ENCODE measurements at regions not wholly inside any gene's neighbourhood (a gene's known extent, or its start where the extent isn't known, plus 50 kb on each side); places are given as distances from the start of the nearest gene placed in this dataset.

DNA sequence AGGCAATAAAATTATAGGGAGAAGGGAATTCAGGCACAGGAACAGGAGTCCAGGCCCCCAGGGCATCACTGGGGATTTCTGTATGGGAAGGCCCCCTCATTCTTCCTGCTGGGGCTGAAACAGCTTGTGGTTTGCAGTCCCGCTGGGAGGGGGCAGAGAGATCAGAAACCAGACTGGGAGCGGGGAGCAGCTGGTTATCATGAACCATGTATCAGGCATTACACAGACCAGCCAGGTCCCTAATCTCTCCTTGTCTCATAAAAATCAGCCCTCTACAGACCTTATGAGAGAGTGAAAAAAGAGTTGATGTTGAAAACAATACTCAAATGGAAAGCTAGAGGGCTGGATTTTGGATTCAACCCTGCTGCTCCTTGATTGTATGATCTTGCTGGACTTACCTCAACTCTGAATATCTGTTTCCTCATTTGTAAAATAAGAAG, 93.4 kb upstream of the F3 start:
- no peak overlapping the region for H3K27ac ChIP-seq (replicated peaks)
- no peak for DNase-seq (ENCODE audit: low read depth in 1 of 2, low spot score in 1 of 2)
- no peaks in the 10 kb centered on the region for H3K27me3 ChIP-seq (ENCODE audit: insufficient read depth, poor library complexity, severe bottlenecking)
- TF ChIP-seq GABPA (IDR thresholded peaks at IDR 0.05; ENCODE audit: low read depth): no peak
- no peak for TF ChIP-seq SPI1 (IDR thresholded peaks at IDR 0.05; ENCODE audit: borderline replicate concordance, low read depth)
- TF ChIP-seq, protein P1, sequence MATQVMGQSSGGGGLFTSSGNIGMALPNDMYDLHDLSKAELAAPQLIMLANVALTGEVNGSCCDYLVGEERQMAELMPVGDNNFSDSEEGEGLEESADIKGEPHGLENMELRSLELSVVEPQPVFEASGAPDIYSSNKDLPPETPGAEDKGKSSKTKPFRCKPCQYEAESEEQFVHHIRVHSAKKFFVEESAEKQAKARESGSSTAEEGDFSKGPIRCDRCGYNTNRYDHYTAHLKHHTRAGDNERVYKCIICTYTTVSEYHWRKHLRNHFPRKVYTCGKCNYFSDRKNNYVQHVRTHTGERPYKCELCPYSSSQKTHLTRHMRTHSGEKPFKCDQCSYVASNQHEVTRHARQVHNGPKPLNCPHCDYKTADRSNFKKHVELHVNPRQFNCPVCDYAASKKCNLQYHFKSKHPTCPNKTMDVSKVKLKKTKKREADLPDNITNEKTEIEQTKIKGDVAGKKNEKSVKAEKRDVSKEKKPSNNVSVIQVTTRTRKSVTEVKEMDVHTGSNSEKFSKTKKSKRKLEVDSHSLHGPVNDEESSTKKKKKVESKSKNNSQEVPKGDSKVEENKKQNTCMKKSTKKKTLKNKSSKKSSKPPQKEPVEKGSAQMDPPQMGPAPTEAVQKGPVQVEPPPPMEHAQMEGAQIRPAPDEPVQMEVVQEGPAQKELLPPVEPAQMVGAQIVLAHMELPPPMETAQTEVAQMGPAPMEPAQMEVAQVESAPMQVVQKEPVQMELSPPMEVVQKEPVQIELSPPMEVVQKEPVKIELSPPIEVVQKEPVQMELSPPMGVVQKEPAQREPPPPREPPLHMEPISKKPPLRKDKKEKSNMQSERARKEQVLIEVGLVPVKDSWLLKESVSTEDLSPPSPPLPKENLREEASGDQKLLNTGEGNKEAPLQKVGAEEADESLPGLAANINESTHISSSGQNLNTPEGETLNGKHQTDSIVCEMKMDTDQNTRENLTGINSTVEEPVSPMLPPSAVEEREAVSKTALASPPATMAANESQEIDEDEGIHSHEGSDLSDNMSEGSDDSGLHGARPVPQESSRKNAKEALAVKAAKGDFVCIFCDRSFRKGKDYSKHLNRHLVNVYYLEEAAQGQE (IDR thresholded peaks at IDR 0.05; ENCODE audit: insufficient replicate concordance, low read depth): no peak
- TF ChIP-seq POLR2AphosphoS5 (IDR thresholded peaks at IDR 0.05; ENCODE audit: low read depth): no peak
- TF ChIP-seq, protein P2, sequence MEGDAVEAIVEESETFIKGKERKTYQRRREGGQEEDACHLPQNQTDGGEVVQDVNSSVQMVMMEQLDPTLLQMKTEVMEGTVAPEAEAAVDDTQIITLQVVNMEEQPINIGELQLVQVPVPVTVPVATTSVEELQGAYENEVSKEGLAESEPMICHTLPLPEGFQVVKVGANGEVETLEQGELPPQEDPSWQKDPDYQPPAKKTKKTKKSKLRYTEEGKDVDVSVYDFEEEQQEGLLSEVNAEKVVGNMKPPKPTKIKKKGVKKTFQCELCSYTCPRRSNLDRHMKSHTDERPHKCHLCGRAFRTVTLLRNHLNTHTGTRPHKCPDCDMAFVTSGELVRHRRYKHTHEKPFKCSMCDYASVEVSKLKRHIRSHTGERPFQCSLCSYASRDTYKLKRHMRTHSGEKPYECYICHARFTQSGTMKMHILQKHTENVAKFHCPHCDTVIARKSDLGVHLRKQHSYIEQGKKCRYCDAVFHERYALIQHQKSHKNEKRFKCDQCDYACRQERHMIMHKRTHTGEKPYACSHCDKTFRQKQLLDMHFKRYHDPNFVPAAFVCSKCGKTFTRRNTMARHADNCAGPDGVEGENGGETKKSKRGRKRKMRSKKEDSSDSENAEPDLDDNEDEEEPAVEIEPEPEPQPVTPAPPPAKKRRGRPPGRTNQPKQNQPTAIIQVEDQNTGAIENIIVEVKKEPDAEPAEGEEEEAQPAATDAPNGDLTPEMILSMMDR (IDR thresholded peaks at IDR 0.05; ENCODE audit: insufficient read depth, low read length): no peak
- no peak overlapping the region for H3K4me3 ChIP-seq (replicated peaks; ENCODE audit: insufficient read depth, low read length)

DNA sequence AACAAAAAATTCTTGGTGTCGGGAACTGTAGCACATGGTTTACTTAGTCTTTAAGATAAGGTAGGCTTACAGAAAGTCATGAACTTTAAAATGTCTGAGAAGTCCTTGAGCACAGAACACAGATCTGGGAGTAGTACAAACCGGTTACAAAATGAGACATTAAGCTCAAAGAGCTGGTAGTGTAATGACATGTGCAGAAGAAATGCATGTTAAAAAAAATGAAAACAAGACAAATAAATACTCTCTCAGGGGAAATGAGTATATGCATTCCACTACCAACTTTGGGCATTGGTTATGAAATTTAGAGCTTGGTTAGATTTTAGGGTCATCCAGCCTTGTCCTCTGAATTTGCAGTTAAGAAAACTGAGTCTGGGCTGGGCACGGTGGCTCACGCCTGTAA, 91.5 kb upstream of the F3 start:
- DNase-seq (ENCODE audit: low read depth in 1 of 2, low spot score in 1 of 2): no peak
- TF ChIP-seq, protein P2 (IDR thresholded peaks at IDR 0.05; ENCODE audit: insufficient read depth, low read length): no peak
- TF ChIP-seq SPI1 (IDR thresholded peaks at IDR 0.05; ENCODE audit: borderline replicate concordance, low read depth) (no peak), POLR2AphosphoS5 (IDR thresholded peaks at IDR 0.05; ENCODE audit: low read depth) (no peak), GABPA (IDR thresholded peaks at IDR 0.05; ENCODE audit: low read depth) (no peak)
- TF ChIP-seq, protein P1 (IDR thresholded peaks at IDR 0.05; ENCODE audit: insufficient replicate concordance, low read depth): no peak
- no peak overlapping the region for H3K4me3 ChIP-seq (replicated peaks; ENCODE audit: insufficient read depth, low read length)
- no peaks in the 10 kb centered on the region for H3K27me3 ChIP-seq (ENCODE audit: insufficient read depth, poor library complexity, severe bottlenecking)
- H3K27ac ChIP-seq (replicated peaks): no peak overlapping the region

DNA sequence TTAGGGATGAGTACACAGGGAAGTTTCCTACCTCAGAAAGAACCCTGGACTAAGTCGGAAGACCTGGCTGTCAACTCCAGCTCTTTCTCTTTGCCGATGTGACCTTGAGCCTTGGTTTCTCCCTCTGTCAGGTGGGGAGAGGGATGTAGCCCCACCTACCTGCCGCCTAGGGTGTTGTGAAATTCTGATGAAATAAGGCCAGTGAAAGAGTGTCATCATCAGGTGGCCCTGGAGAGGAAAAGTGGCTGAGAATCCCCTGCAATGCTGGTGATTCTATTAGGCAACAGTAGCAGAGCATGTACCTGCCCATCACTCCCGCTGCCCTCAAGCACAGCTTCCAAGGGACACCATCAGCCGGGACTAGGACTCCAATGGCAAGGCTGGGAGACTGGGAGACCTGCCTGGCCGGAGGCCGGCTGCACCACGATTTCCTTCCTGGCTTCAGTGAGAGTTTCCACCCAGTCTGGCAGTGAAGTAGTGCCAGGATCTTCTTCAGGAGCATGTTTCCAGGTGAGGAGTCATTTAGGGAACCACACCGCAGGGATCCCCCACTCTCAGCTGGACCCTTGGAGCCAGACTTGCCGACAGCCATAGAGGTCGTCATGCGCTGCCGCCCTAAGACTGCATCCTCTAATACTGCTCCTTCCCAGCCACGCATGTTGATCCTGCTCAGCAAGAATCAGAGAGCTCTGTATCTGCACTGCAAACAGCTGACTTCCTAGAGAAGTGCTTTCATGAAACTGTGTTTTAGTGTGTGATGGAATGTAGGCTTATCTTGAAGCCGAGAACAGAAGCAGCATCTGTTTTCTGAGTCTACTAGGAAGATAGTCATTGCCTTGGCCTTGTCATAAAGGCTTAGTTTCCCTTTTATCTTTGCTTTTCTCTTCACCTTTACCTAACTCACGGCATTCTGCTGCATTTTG, 88.0 kb upstream of the F3 start:
- no peak overlapping the region for H3K4me3 ChIP-seq (replicated peaks; ENCODE audit: insufficient read depth, low read length)
- no peaks in the 10 kb centered on the region for H3K27me3 ChIP-seq (ENCODE audit: insufficient read depth, poor library complexity, severe bottlenecking)
- TF ChIP-seq, protein P2 (IDR thresholded peaks at IDR 0.05; ENCODE audit: insufficient read depth, low read length): no peak
- no peak for TF ChIP-seq SPI1 (IDR thresholded peaks at IDR 0.05; ENCODE audit: borderline replicate concordance, low read depth)
- TF ChIP-seq, protein P1 (IDR thresholded peaks at IDR 0.05; ENCODE audit: insufficient replicate concordance, low read depth): no peak
- no peak for TF ChIP-seq GABPA (IDR thresholded peaks at IDR 0.05; ENCODE audit: low read depth)
- TF ChIP-seq POLR2AphosphoS5 (IDR thresholded peaks at IDR 0.05; ENCODE audit: low read depth): no peak
- DNase-seq (ENCODE audit: low read depth in 1 of 2, low spot score in 1 of 2): no peak
- no peak overlapping the region for H3K27ac ChIP-seq (replicated peaks)
